GM18870 (cell line): ENCODE measurements at regions not wholly inside any gene's neighbourhood (a gene's known extent, or its start where the extent isn't known, plus 50 kb on each side); places are given as distances from the start of the nearest gene placed in this dataset.

Source experiments
- ATAC-seq: cut with Tn5 transposase; IDR thresholded peaks from one replicate; pipeline ENCODE4 v1.9.1; 2021; ENCODE audit warnings: moderate library complexity; ENCODE audit not compliant: unreplicated experiment

DNA sequence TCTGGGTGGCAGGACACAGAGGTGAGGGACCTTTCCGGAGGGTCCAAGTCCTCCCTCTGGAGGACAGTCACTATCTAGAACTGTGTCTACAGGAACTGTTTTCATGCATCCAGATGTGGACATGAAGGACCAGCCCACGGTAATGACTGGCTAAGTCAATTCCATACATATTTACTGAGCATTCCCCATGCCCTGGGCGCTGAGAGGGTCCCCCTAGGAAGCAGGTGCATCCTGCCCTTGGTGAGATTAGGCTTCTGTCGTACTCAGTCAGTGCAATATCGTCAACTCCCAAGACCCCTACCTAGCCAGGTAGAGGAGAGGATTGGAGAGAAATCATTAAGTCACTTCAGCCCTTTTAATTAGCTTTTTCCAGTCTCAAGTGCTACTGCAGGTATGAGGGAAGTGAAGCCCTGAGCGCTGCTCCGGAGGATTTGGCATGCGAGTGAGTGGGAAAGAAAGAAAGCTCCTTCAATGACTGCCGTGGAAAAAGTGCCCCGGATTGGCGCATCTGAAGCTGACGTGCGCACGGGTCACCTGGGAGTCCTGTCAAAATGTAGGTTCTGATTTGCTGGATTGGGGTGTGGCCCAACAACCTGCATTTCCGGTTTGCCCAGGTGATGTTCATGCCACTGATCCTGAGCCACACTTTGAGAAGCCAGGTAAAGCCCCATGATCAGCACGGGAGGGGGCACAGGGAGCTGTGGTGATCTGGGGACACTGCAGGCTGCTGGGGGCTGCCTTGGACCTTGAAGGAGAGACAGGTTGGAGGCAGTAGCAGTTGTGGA, 367.4 kb upstream of the TNRC6C start:
- ATAC-seq, result no peak

GRCh38 chr17:77592106-77592865, 366.2 kb upstream of the TNRC6C start:
- no peak for ATAC-seq

DNA sequence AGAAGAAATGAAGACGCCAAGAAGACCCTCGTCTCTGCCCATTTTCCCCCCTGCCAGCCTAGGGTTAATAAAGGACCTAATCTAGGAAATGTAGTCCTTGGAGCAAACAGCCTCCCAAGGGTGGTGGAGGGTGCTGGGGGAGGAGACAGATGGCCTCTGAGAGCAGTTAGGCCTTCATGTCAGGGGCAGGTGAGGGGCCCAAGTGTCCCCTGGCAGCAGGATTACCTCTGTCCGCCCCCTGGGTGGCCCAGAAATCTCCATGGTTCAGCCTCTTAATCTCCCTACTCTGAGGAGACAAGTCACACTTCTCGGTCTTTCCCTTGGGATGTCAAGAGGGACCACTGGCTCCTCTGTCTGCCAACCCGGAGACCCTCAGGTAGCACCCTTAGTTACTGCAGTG, 365.4 kb upstream of the TNRC6C start:
- ATAC-seq, result no peak

DNA sequence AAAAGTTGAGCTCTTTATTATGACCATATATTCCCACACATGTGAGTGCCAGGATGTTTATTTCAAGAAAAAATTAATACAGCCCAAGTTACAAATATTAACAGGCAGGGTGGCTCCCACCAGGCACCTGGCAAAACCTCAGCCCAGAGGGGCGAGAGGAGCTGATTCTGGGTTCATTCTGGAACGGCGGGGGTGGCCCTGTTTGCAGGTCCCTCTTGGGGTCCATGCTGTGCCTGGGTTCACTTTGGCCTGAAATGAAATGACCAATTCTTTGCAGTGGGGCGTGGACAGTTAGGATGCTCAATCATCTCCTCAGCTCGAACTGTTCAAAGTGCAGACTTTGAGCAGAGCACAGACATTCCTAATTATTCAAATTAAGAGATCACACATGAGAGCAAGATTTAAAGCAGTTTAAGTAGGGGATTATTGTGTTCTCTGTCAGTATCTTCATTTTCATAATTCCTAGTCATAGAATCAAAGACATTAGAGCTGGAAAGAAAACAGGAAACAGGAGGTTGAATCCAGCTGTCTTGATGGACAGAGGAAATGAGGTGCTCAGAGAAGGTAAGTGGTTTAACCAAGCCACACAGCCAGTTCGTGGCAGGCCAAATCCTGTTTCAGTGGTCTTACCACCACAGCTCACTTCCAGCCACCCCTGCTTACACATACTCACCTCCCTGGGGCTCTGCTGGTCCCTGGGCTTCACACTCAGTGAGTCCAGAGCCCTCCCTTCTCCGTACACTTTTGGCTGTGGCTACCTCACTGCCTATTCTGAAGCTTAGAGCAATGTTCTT, 363.9 kb upstream of the TNRC6C start:
- ATAC-seq, result no peak

DNA sequence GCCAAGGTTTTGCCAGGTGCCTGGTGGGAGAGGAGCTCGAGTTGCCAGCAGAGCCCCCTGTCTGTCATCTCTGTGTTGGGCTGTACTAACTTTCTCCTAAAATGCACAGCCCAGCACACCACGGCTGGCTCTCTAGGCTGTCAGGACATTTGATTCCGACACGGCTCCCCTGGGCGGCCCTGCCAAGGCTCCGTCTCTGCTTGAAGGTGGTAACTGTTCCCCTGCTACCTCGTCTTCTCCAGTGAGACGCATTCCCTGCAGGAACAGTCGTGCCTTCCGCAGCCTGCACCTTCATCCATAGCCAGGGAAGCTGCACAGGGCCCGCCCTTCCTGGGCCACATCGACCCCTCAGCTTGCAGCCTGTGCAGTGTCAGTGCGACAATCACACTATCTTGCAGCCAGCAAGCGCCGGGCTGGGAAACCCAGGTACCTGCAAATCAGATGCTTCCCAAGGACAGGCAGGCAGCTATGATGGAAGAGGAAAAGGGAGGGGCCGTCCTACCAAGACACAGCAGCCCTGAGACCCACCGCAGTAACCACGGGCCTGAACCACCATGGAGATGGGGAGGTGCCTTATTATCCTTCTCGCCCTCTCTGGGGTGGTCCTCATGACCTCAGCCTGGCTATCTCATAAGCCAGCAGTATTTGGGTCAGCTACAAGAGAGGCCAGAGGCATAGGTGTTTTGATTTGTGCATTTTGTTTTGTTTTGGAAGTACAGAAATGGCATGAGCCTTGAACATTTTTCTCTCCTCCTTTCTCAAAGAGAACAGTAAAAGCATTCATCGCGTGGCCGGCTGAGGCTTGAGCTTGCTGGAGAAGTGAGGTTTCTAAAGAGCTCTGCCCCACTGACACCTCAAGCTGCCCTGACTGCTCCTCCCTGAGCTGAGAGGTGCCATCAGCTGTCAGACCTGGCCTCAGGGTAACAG, 361.7 kb upstream of the TNRC6C start:
- ATAC-seq, result no peak

DNA sequence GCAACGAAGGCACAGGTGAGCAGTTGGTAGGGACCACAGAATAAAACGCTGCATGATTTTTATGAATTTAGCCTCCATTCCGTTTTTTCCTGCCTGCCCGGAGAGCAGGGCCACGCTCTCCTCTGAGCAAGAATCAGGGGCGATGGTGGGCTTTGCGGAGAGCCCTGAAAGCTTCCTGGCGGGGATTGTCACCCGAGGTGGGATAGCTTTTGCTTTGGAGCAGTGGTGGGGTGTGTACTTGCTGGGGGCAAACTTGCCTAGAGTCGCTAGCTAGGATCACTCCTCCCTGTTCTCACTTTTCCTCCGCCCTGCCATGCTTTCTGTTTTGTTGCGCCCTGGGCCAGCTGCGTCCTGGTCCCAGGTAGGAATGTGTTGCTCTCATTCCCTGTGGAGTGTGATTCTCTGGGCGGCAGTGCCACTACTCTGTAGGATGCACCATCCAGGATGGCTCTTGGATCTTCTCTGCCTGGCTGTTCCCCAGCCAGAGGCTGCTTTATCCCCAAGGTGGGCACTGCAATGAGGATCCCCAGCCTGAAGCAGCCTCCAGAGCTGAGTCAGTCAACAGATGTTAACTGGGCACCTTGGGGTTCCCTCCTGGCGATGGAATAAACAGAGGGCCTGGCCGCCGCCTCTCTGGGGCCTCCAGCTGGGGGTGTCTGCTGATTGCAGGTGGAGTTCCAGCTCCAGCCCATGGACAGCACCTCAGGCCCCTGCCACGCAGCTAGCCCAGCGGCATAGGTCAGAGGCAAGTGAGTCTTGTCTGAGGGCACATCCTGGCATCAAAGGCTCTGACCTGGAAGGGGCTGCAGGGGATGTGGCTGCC, 360.9 kb upstream of the TNRC6C start:
- no peak for ATAC-seq

- no peak for ATAC-seq
Observed at GRCh38 chr17:77598241-77598620, 360.3 kb upstream of the TNRC6C start.

GRCh38 chr17:77599699-77600098, 358.8 kb upstream of the TNRC6C start:
- ATAC-seq, result no peak

- no peak for ATAC-seq
Observed at GRCh38 chr17:77600346-77600745, 358.2 kb upstream of the TNRC6C start.

- ATAC-seq, result no peak
Observed at GRCh38 chr17:77601054-77601979, 357.2 kb upstream of the TNRC6C start.

GRCh38 chr17:77602062-77602746, 356.3 kb upstream of the TNRC6C start:
- no peak for ATAC-seq

DNA sequence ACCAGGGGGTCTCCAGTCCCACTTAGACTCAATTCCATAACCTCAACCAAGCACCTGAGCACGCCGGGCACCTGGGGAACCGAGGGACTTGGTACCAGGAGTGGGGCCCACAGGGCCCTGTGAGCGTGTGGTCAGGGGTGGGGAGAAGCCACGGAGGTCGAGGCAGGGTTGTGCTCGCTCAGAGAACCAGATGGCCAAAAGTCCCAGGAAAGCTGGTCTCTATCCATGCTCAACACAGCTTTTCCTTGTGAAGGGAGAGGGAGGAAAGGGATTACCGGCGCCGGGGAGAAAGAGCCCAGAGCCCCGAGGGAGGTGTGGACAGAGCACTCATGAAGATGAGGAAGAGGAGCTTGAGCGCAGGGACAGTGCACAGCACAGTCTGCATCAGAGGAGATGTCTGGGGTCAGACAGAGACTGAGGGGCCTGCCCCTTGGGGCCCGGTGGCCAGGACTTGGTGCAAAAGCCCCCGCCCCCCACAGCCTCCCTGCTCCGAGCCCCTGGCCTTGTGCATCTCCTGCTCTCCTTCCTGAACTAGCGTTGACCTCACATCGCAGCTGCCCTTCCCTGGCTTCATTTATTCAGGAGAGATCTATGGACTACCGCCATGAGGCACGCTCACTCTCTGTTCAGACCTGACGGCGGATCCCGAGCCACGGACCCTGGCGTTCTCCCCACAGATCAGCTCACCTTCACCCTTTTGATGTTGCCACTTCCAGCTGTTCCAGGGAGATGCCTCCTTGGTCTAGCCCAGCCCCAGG, 355.4 kb upstream of the TNRC6C start:
- no peak for ATAC-seq

GRCh38 chr17:77604301-77604972, 354.1 kb upstream of the TNRC6C start:
- no peak for ATAC-seq

DNA sequence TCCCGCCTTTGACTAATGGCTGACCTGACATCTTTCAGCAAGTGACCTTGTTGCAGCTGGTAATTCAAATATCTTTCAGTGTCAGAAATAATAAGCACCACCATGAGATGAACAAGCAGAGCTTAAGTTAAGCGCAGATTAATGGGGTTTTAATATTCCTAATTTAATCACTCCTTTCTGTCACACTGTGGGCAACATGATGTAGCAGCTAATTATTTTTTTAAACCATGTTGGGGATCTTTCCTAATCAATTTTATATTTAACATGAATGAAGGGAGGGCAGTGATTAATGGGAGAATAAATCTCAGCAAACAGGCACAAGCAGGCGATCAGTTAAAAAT, 353.6 kb upstream of the TNRC6C start:
- ATAC-seq, result no peak

GRCh38 chr17:77606146-77606864, 352.2 kb upstream of the TNRC6C start:
- ATAC-seq, result no peak

GRCh38 chr17:77606865-77607210, 351.7 kb upstream of the TNRC6C start:
- ATAC-seq, result no peak
